ENCODE measurements at regions not wholly inside any gene's neighbourhood (a gene's known extent, or its start where the extent isn't known, plus 50 kb on each side); places are given as distances from the start of the nearest gene placed in this dataset.

DNA sequence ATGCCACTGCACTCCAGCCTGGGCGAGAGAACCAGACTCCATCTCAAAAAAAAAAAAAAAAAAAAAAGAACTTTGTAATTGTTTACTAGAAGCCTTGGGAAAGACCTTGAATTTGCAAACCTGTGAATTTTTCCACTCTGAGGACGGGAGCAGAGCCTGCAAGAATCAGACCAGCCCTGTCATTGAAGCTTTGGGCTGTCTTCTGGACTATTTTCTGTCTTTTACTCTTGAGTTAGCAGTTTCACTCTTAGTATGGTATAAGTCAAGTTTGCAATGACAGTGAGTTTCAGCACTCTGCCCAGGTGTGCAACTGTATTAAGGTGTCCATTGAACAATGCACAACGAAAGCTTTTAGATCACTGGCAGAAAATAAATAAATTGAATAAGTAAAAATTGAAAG lies 81.4 kb upstream of the KRAS start:
- no peaks in the 10 kb centered on the region for H3K9me3 ChIP-seq (ENCODE audit: control extremely low read depth in 1 of 5, control insufficient read depth in 4 of 5, insufficient read depth in 2 of 5, low read depth in 1 of 5, low read length in 4 of 5)

DNA sequence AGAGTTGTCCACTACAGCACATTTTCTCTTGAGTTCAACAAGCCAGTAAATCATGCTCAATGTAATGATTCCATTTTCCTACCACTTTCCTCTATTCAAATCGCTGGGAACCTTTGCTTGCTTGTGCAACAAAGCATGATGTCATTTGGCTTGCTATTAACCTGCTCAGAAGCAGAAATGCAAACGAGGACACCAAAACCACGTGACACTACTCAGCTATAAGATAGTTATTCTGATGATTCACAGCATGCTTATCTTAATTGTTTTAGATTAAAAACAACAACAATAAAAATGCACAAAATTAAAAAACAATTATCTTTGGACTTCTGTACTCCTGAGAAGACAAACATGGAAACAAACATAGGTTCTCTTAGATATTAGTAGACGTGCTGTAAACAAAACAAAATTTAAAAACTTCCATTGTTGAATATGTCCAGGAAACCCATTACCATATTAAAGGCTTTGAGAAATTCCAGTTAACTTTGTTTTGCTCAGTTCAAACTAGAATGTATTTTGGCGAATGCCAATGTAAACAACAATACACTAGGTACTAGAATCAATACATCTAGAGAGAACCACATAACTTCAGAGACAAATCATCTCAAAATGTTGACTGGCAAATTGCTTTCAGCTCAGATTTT lies 77.5 kb upstream of the KRAS start:
- no peaks in the 10 kb centered on the region for H3K9me3 ChIP-seq (ENCODE audit: control extremely low read depth in 1 of 5, control insufficient read depth in 4 of 5, insufficient read depth in 2 of 5, low read depth in 1 of 5, low read length in 4 of 5)
- POLR2A ChIA-PET = no interaction called here
- H3K27ac ChIP-seq (ENCODE audit: insufficient read depth in 1 of 2, low read depth in 1 of 2, low read length in 2 of 2, poor library complexity in 1 of 2, severe bottlenecking in 2 of 2) = no peak overlapping the region
- 93% methylated on average over 3 of the region's 5 CpGs for WGBS (ENCODE audit: insufficient coverage)
- H3K4me3 ChIP-seq (ENCODE audit: control insufficient read depth in 1 of 7, extremely low read depth in 1 of 7, insufficient read depth in 4 of 7, low read depth in 2 of 7, low read length in 6 of 7) = no peak overlapping the region
- no peaks in the 10 kb centered on the region for H3K27me3 ChIP-seq (replicated peaks in 2 of 5; ENCODE audit: control insufficient read depth in 4 of 5, insufficient read depth in 5 of 5, low read length in 4 of 5)
- no peaks in the 10 kb centered on the region for H3K36me3 ChIP-seq (ENCODE audit: control insufficient read depth in 4 of 4, insufficient read depth in 4 of 4, low read length in 3 of 4)
- H3K4me1 ChIP-seq (ENCODE audit: control extremely low read depth in 1 of 4, control insufficient read depth in 4 of 4, insufficient read depth in 4 of 4, low read length in 3 of 4) = peaks cover 0 to 4% (median 2%) of the 10 kb centered on the region in 4 experiments
- CTCF ChIA-PET = no interaction called here
- DNase-seq = no peak

More for the DNA sequence above, 81.4 kb upstream of the KRAS start:
- Histone ChIP-seq H3K27me3 (replicated peaks in 2 of 5; ENCODE audit: control insufficient read depth in 4 of 5, insufficient read depth in 5 of 5, low read length in 4 of 5) (no peaks in the 10 kb centered on the region), H3K4me3 (ENCODE audit: control insufficient read depth in 1 of 7, extremely low read depth in 1 of 7, insufficient read depth in 4 of 7, low read depth in 2 of 7, low read length in 6 of 7) (no peak overlapping the region), H3K36me3 (ENCODE audit: control insufficient read depth in 4 of 4, insufficient read depth in 4 of 4, low read length in 3 of 4) (no peaks in the 10 kb centered on the region), H3K4me1 (ENCODE audit: control extremely low read depth in 1 of 4, control insufficient read depth in 4 of 4, insufficient read depth in 4 of 4, low read length in 3 of 4) (peaks cover 0 to 4% (median 0%) of the 10 kb centered on the region in 4 experiments), H3K27ac (ENCODE audit: insufficient read depth in 1 of 2, low read depth in 1 of 2, low read length in 2 of 2, poor library complexity in 1 of 2, severe bottlenecking in 2 of 2) (no peak overlapping the region)
- POLR2A ChIA-PET = no interaction called here
- DNase-seq = no peak
- CTCF ChIA-PET = interaction anchor here (0.9 to 1.0 kb wide), 2 partner anchors 8 to 15 kb away, joined by 3 read pairs; no protein-coding TSS in a partner anchor
- WGBS (ENCODE audit: insufficient coverage) = 78% methylated on average over 1 of the region's 3 CpGs

DNA sequence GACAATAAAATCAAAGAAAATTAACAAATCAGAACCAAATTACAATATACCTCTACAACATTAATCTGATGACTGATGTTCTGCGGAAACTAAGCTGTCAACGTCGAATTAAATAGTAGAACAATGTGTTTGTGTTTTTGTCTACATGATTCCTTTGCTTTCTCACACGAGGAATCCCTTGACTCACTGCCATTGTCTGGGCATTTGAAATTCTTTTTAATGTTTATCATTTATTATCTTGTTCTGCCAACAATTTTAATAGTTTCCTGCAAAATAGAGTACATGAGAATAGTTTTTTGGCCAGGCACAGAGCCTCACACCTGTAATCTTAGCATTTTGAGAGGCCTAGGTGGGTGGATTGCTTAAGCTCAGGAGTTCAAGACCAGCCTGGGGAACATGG lies 76.6 kb upstream of the KRAS start:
- H3K4me1 ChIP-seq (ENCODE audit: control extremely low read depth in 1 of 4, control insufficient read depth in 4 of 4, insufficient read depth in 4 of 4, low read length in 3 of 4) = peaks cover 0 to 10% (median 5%) of the 10 kb centered on the region in 4 experiments
- CTCF ChIA-PET = no interaction called here
- POLR2A ChIA-PET = no interaction called here

DNA sequence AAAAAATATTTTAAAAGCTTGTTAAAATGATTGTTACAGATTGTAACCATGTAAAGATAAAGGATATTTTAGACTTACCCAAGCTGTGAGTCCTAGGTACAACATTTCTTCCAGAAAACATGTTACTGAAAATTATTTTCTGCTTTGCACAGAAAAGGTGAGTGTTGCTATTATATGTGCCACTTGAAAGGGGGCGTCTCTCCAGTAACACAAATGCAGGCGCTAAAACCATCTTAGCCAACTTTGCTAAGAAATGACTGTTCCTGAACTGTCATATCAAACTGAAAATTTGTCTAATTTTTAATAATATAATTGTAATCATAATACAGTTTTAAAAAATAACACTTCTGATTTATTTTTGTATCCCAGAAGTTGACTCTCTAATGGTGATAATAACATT lies 75.6 kb upstream of the KRAS start:
- no peak for DNase-seq
- CTCF ChIA-PET = no interaction called here
- no peak overlapping the region for H3K4me3 ChIP-seq (ENCODE audit: control insufficient read depth in 1 of 7, extremely low read depth in 1 of 7, insufficient read depth in 4 of 7, low read depth in 2 of 7, low read length in 6 of 7)

More for the DNA sequence above, 76.6 kb upstream of the KRAS start:
- WGBS (ENCODE audit: insufficient coverage) = no CpG with 5 or more reads among the region's 4 CpGs
- no peak for DNase-seq
- H3K36me3 ChIP-seq (ENCODE audit: control insufficient read depth in 4 of 4, insufficient read depth in 4 of 4, low read length in 3 of 4) = no peaks in the 10 kb centered on the region
- no peak overlapping the region for H3K27ac ChIP-seq (ENCODE audit: insufficient read depth in 1 of 2, low read depth in 1 of 2, low read length in 2 of 2, poor library complexity in 1 of 2, severe bottlenecking in 2 of 2)
- no peak overlapping the region for H3K4me3 ChIP-seq (ENCODE audit: control insufficient read depth in 1 of 7, extremely low read depth in 1 of 7, insufficient read depth in 4 of 7, low read depth in 2 of 7, low read length in 6 of 7)
- H3K9me3 ChIP-seq (ENCODE audit: control extremely low read depth in 1 of 5, control insufficient read depth in 4 of 5, insufficient read depth in 2 of 5, low read depth in 1 of 5, low read length in 4 of 5) = no peaks in the 10 kb centered on the region
- no peaks in the 10 kb centered on the region for H3K27me3 ChIP-seq (replicated peaks in 2 of 5; ENCODE audit: control insufficient read depth in 4 of 5, insufficient read depth in 5 of 5, low read length in 4 of 5)

DNA sequence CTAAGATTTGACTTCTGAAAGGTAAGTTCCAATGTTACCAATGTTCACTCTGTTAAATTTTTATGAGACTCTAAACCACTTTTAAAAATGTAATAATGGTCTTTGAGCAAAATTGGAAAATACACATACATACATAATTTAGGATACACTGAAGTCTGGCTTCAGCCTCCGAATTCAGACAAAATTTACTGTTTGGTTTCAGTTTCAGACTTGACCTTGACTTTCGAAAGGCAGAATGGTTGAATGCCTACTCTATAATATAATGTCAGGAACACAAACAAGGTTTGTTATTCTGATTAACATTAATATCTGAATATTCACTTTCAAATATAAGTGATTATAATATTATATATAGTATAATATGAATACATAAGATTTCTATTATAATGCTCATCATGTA lies 74.1 kb upstream of the KRAS start:
- H3K27me3 ChIP-seq (replicated peaks in 2 of 5; ENCODE audit: control insufficient read depth in 4 of 5, insufficient read depth in 5 of 5, low read length in 4 of 5) = no peaks in the 10 kb centered on the region
- ChIA-PET POLR2A (interaction anchor here (0.8 kb wide), 1 partner anchor 60 kb away, joined by 3 read pairs; no protein-coding TSS in a partner anchor), CTCF (interaction anchor here (1.3 kb wide), 1 partner anchor 26 kb away, joined by 4 read pairs; no protein-coding TSS in a partner anchor)
- no peak overlapping the region for H3K27ac ChIP-seq (ENCODE audit: insufficient read depth in 1 of 2, low read depth in 1 of 2, low read length in 2 of 2, poor library complexity in 1 of 2, severe bottlenecking in 2 of 2)
- H3K4me1 ChIP-seq (ENCODE audit: control extremely low read depth in 1 of 4, control insufficient read depth in 4 of 4, insufficient read depth in 4 of 4, low read length in 3 of 4) = peaks cover 9 to 30% (median 17%) of the 10 kb centered on the region in 4 experiments
- DNase-seq = peak in 2 of 3 donors; percentile 13 to 15
- H3K4me3 ChIP-seq (ENCODE audit: control insufficient read depth in 1 of 7, extremely low read depth in 1 of 7, insufficient read depth in 4 of 7, low read depth in 2 of 7, low read length in 6 of 7) = peak overlapping the region in 2 of 7 experiments; percentile 57 to 66
- no peaks in the 10 kb centered on the region for H3K36me3 ChIP-seq (ENCODE audit: control insufficient read depth in 4 of 4, insufficient read depth in 4 of 4, low read length in 3 of 4)
- WGBS (ENCODE audit: insufficient coverage) = no CpG with 5 or more reads among the region's 2 CpGs
- H3K9me3 ChIP-seq (ENCODE audit: control extremely low read depth in 1 of 5, control insufficient read depth in 4 of 5, insufficient read depth in 2 of 5, low read depth in 1 of 5, low read length in 4 of 5) = no peaks in the 10 kb centered on the region

More for the DNA sequence above, 75.6 kb upstream of the KRAS start:
- Histone ChIP-seq H3K27me3 (replicated peaks in 2 of 5; ENCODE audit: control insufficient read depth in 4 of 5, insufficient read depth in 5 of 5, low read length in 4 of 5) (no peaks in the 10 kb centered on the region), H3K36me3 (ENCODE audit: control insufficient read depth in 4 of 4, insufficient read depth in 4 of 4, low read length in 3 of 4) (no peaks in the 10 kb centered on the region), H3K9me3 (ENCODE audit: control extremely low read depth in 1 of 5, control insufficient read depth in 4 of 5, insufficient read depth in 2 of 5, low read depth in 1 of 5, low read length in 4 of 5) (no peaks in the 10 kb centered on the region), H3K4me1 (ENCODE audit: control extremely low read depth in 1 of 4, control insufficient read depth in 4 of 4, insufficient read depth in 4 of 4, low read length in 3 of 4) (peaks cover 0 to 16% (median 5%) of the 10 kb centered on the region in 4 experiments), H3K27ac (ENCODE audit: insufficient read depth in 1 of 2, low read depth in 1 of 2, low read length in 2 of 2, poor library complexity in 1 of 2, severe bottlenecking in 2 of 2) (no peak overlapping the region)
- POLR2A ChIA-PET = no interaction called here
- no CpG with 5 or more reads among the region's 2 CpGs for WGBS (ENCODE audit: insufficient coverage)

DNA sequence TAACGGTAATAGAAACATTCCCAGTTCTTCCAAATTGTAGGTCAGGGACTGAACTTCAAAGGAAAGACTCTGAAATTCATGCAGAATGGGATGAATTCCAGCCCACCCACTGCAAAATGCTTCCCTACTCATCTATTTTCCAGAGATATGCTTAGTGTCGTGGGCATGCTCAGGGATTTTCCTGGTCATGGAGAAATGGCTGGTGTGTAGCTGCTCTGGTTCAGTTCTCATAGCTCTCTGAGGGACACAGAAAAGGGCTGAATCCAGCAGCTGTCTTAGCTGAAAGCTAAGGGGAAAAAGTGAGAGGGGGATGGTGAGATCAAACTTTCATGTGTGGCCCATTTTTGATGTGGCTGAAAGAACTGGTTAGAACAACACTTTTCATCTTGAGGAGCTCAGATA lies 72.9 kb upstream of the KRAS start:
- 100% methylated on average over 1 of the region's 2 CpGs for WGBS (ENCODE audit: insufficient coverage)
- DNase-seq = no peak
- Histone ChIP-seq H3K27ac (ENCODE audit: insufficient read depth in 1 of 2, low read depth in 1 of 2, low read length in 2 of 2, poor library complexity in 1 of 2, severe bottlenecking in 2 of 2) (no peak overlapping the region), H3K4me1 (ENCODE audit: control extremely low read depth in 1 of 4, control insufficient read depth in 4 of 4, insufficient read depth in 4 of 4, low read length in 3 of 4) (peaks cover 9 to 35% (median 21%) of the 10 kb centered on the region in 4 experiments), H3K27me3 (replicated peaks in 2 of 5; ENCODE audit: control insufficient read depth in 4 of 5, insufficient read depth in 5 of 5, low read length in 4 of 5) (no peaks in the 10 kb centered on the region), H3K36me3 (ENCODE audit: control insufficient read depth in 4 of 4, insufficient read depth in 4 of 4, low read length in 3 of 4) (no peaks in the 10 kb centered on the region), H3K4me3 (ENCODE audit: control insufficient read depth in 1 of 7, extremely low read depth in 1 of 7, insufficient read depth in 4 of 7, low read depth in 2 of 7, low read length in 6 of 7) (no peak overlapping the region), H3K9me3 (ENCODE audit: control extremely low read depth in 1 of 5, control insufficient read depth in 4 of 5, insufficient read depth in 2 of 5, low read depth in 1 of 5, low read length in 4 of 5) (no peaks in the 10 kb centered on the region)
- ChIA-PET POLR2A (no interaction called here), CTCF (interaction anchor here (0.7 to 1.3 kb wide), 5 partner anchors 9 to 60 kb away, joined by 3 to 4 read pairs (median 3); no protein-coding TSS in a partner anchor)

DNA sequence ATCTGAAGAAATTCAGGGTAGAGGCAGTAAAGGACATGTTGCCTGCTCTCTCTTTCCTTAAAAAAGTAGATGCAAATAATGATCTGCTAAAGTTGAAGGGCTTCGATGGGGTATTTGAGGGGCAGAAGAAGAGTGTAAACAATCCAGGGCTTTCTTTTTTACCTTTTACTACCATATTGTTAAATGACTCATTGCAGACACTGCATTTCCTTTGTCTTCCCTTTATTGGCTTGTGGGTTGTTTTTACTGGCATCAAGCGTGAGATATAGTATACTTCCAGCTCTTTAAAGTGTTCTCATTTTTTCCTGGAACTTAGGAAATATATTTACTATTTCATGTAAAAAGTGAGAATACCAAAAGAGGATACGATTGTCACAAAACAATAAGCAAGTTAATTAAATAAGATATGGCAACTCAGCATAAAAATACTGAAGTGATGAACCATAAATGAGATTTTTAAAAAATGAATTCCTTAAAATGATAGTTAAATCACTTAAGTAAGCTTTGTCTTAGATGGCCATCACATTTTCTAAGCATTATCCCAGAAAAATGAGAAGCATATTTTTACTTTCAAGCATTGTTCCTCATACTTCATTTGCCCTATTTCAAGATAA lies 72.3 kb upstream of the KRAS start:
- H3K9me3 ChIP-seq (ENCODE audit: control extremely low read depth in 1 of 5, control insufficient read depth in 4 of 5, insufficient read depth in 2 of 5, low read depth in 1 of 5, low read length in 4 of 5) = no peaks in the 10 kb centered on the region
- H3K4me1 ChIP-seq (ENCODE audit: control extremely low read depth in 1 of 4, control insufficient read depth in 4 of 4, insufficient read depth in 4 of 4, low read length in 3 of 4) = peaks cover 9 to 35% (median 21%) of the 10 kb centered on the region in 4 experiments
- no peak overlapping the region for H3K27ac ChIP-seq (ENCODE audit: insufficient read depth in 1 of 2, low read depth in 1 of 2, low read length in 2 of 2, poor library complexity in 1 of 2, severe bottlenecking in 2 of 2)
- H3K36me3 ChIP-seq (ENCODE audit: control insufficient read depth in 4 of 4, insufficient read depth in 4 of 4, low read length in 3 of 4) = no peaks in the 10 kb centered on the region
- WGBS (ENCODE audit: insufficient coverage) = no CpG with 5 or more reads among the region's 3 CpGs
- ChIA-PET CTCF (interaction anchor here (0.7 to 1.2 kb wide), 3 partner anchors 22 to 60 kb away, joined by 3 read pairs; no protein-coding TSS in a partner anchor), POLR2A (no interaction called here)
- peak in 1 of 3 donors; percentile 33 for DNase-seq
- H3K4me3 ChIP-seq (ENCODE audit: control insufficient read depth in 1 of 7, extremely low read depth in 1 of 7, insufficient read depth in 4 of 7, low read depth in 2 of 7, low read length in 6 of 7) = no peak overlapping the region
- no peaks in the 10 kb centered on the region for H3K27me3 ChIP-seq (replicated peaks in 2 of 5; ENCODE audit: control insufficient read depth in 4 of 5, insufficient read depth in 5 of 5, low read length in 4 of 5)

All from common myeloid progenitor, CD34-positive (primary cell).